ENCODE measurements at regions not wholly inside any gene's neighbourhood (a gene's known extent, or its start where the extent isn't known, plus 50 kb on each side); places are given as distances from the start of the nearest gene placed in this dataset.

GRCh38 chr3:56857178-56857577 is 55.4 kb upstream of the ARHGEF3 start:
- TF ChIP-seq, protein P1, sequence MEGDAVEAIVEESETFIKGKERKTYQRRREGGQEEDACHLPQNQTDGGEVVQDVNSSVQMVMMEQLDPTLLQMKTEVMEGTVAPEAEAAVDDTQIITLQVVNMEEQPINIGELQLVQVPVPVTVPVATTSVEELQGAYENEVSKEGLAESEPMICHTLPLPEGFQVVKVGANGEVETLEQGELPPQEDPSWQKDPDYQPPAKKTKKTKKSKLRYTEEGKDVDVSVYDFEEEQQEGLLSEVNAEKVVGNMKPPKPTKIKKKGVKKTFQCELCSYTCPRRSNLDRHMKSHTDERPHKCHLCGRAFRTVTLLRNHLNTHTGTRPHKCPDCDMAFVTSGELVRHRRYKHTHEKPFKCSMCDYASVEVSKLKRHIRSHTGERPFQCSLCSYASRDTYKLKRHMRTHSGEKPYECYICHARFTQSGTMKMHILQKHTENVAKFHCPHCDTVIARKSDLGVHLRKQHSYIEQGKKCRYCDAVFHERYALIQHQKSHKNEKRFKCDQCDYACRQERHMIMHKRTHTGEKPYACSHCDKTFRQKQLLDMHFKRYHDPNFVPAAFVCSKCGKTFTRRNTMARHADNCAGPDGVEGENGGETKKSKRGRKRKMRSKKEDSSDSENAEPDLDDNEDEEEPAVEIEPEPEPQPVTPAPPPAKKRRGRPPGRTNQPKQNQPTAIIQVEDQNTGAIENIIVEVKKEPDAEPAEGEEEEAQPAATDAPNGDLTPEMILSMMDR (conservative IDR thresholded peaks at IDR 0.05): no peak
- H3K27ac ChIP-seq: peak overlapping the region; percentile 63; the same call in 1 of the 2 replicates

DNA sequence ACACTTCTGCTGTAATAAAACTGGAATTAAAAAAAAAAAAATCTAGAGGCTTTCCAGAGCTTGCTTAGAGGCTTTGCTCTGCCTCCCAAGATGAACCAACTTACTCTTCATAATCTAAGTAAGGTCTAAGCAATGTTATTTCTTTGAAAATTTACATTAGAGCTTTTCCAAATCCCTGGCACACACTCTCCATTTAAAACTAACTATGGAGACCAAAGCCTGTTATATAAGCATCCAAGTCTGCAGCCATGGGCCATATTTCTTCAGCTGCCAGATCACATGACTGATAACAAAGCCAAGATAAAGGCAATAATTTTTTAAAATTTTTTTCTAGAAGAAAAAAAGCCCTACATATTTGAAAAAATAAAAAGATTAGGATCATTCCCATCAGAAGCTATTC is 55.0 kb upstream of the ARHGEF3 start:
- H3K27ac ChIP-seq: no peak overlapping the region
- TF ChIP-seq, protein P1 (conservative IDR thresholded peaks at IDR 0.05): no peak

DNA sequence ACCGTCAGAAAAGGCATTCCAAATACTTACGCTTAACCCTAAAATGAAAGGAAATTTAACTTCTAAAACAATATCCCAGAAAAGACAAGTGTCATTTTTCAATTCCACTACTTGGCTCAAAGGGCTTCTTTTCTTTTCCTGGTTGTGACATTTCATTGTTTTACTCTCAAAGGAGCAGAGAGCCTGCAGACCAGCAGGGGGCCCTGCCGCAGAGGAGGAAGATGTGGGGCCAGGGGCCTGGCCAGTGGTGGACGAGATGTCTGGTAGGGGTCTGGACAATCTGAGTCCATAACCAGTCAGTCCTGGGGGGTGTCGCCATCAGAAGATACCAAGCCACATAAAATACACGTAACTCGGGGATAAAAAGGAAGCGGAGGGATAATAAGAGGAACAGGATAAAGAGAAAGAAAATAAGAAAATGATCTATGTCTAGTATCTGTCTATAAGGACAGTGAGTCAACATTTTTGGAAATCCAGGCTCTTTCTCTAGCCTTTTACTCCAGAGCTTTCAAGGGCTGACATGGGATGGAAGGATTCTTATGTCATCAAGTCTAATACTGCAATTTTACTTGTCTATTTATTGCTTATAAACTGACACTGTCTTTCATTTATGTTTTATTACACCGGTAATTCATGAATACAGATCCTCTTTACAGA is 54.2 kb upstream of the ARHGEF3 start:
- H3K27ac ChIP-seq: no peak overlapping the region
- TF ChIP-seq, protein P1 (conservative IDR thresholded peaks at IDR 0.05): peak; percentile 69

- TF ChIP-seq, protein P1 (conservative IDR thresholded peaks at IDR 0.05): no peak
- no peak overlapping the region for H3K27ac ChIP-seq
Measured at GRCh38 chr3:56854856-56855611, 53.3 kb upstream of the ARHGEF3 start.

DNA sequence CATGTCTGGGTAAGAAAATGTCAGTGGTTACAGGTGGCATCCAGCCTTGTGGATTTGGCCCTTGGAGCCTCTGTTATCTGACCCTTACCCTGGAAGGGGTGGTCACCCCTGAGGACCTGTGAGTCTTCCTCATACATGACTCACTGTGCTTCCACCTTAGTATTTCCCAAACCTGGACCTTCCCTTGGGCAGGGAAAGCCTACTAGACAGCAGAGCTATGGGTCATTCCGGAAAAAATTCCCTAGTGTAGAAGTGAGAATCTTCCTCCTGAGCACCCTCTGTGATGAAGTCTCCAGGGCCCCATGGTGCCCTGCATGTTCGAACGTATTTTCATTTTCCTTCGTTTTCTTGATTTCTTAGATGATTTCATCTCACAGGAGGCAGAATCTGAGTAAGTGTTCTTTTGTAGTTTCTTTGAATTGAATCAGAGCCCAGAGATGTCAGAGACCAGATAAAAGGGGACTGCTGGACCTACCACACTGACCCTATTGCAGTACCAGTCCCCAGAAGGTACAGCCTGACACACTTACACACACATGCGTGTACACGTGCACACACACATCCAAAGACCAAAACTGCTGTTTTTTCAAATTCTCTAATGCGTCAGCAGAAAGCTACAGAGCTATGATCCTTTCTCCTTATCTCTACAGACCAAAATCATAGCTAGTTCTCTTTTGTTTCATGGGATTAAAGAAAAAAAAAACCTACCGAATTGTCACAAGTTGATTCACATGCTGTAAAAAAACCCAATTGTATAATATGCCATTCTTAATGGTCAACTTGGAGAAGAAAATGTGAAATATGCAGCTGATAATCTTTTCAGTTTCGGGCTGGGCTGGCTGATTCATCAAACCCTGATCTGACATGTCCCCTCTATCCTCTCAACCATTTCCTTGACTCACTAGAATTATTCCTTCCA is 50.5 kb upstream of the ARHGEF3 start:
- TF ChIP-seq, protein P1 (conservative IDR thresholded peaks at IDR 0.05): no peak
- no peak overlapping the region for H3K27ac ChIP-seq

All from VCaP (cell line).